ENCODE measurements at regions not wholly inside any gene's neighbourhood (a gene's known extent, or its start where the extent isn't known, plus 50 kb on each side); places are given as distances from the start of the nearest gene placed in this dataset.

GRCh38 chr5:170451747-170452365 is 52.0 kb upstream of the KCNIP1 start:
- H4K91ac ChIP-seq (ENCODE audit: insufficient read depth, low read depth, low read length) = no peak overlapping the region
- no peak overlapping the region for H2AFZ ChIP-seq (replicated peaks; ENCODE audit: low read length, poor library complexity)
- H3K9ac ChIP-seq (ENCODE audit: low read depth, low read length) = no peak overlapping the region
- no peak overlapping the region for H4K8ac ChIP-seq (ENCODE audit: low read depth in 2 of 2, low read length in 2 of 2)
- TF ChIP-seq CEBPB (IDR thresholded peaks at IDR 0.05; ENCODE audit: low read depth, low read length) (peak; percentile 88), RCOR1 (IDR thresholded peaks at IDR 0.05; ENCODE audit: insufficient replicate concordance, low read length) (no peak)
- no peak overlapping the region for H3K27ac ChIP-seq (ENCODE audit: insufficient read depth, low read length)
- H3K18ac ChIP-seq (ENCODE audit: low read depth, low read length) = no peak overlapping the region
- H3K36me3 ChIP-seq (ENCODE audit: control insufficient read depth, insufficient read depth, low read length) = no peaks in the 10 kb centered on the region
- H3K23ac ChIP-seq (ENCODE audit: low read depth, low read length) = no peak overlapping the region
- BruUV-seq (replicated peaks) = no TSS peak
- dilution Hi-C loops (cut with HindIII; ENCODE audit: low sequenced_read_pairs, unreplicated experiment) = no loop called here
- POLR2A ChIA-PET (ENCODE audit: unreplicated experiment) = no interaction called here
- H3K9me3 ChIP-seq (ENCODE audit: control insufficient read depth, insufficient read depth, low read length) = no peaks in the 10 kb centered on the region
- no peak overlapping the region for H2AK9ac ChIP-seq (replicated peaks; ENCODE audit: low read depth, low read length, poor library complexity)
- no peak overlapping the region for H3K14ac ChIP-seq (replicated peaks; ENCODE audit: low read depth, low read length)
- H2BK120ac ChIP-seq (ENCODE audit: low read depth, low read length) = no peak overlapping the region
- in situ Hi-C loops (cut with MboI; ENCODE audit: low sequenced_read_pairs) = no loop called here
- no peaks in the 10 kb centered on the region; the same call in 1 of the 2 replicates for H3K27me3 ChIP-seq (ENCODE audit: control insufficient read depth, insufficient read depth, low read length)
- DNase-seq = peak; percentile 8
- no peak overlapping the region for H2BK5ac ChIP-seq (ENCODE audit: low read depth, low read length, poor library complexity, severe bottlenecking)
- no peak for ATAC-seq (ENCODE audit: low read depth)
- H2AK5ac ChIP-seq (ENCODE audit: low read depth, low read length) = no peak overlapping the region
- H4K5ac ChIP-seq (ENCODE audit: low read depth, low read length) = no peak overlapping the region
- no peak overlapping the region for H2BK20ac ChIP-seq (ENCODE audit: low read depth, low read length)
- H3K4ac ChIP-seq (ENCODE audit: low read depth, low read length) = no peak overlapping the region
- H3K79me1 ChIP-seq (ENCODE audit: low read depth in 1 of 2, low read length in 2 of 2) = no peaks in the 10 kb centered on the region
- CTCF ChIA-PET = no interaction called here
- intact Hi-C loops (cut with micrococcal nuclease) = no loop called here
- no peaks in the 10 kb centered on the region for H3K9me1 ChIP-seq (ENCODE audit: insufficient read depth, low read length)
- H2BK15ac ChIP-seq (ENCODE audit: low read depth, low read length) = no peak overlapping the region
- no peak overlapping the region for H3K56ac ChIP-seq (ENCODE audit: extremely low read depth, insufficient read depth, low read length)
- no peaks in the 10 kb centered on the region for H3K4me1 ChIP-seq (ENCODE audit: control insufficient read depth, insufficient read depth, low read length)
- no peaks in the 10 kb centered on the region for H4K20me1 ChIP-seq (ENCODE audit: insufficient read depth, low read length)
- no peak overlapping the region for H3K4me2 ChIP-seq (ENCODE audit: low read depth, low read length)
- 77% methylated on average over 3 of the region's 8 CpGs; no CpG with 5 or more reads in 1 of the 2 experiments for WGBS, 2 experiments (ENCODE audit: extremely low coverage in 2 of 2, insufficient read length in 1 of 2)
- no peak overlapping the region for H3K4me3 ChIP-seq (ENCODE audit: insufficient read depth, low read depth, low read length)
